ENCODE measurements at regions not wholly inside any gene's neighbourhood (a gene's known extent, or its start where the extent isn't known, plus 50 kb on each side); places are given as distances from the start of the nearest gene placed in this dataset.

DNA sequence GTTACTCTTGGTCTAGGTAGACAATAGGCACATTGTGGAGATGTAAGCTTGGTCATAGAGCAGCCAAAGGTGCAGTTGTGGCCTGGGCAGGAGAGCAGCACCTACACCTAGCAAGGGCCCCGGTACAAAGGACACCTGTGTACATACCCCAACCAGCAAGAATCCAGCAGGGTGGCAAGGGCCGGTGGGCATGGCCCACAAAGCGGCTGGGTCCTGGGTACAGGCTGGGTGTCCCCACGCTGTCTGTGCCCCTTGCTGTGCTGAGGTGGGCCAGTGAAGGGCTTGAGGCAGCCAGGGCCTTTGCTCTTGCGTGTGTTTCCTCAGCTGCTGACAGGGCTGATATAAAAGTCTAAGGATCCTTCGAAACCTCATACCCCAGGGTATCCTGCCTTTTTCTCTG, 501.8 kb downstream of the EIPR1 start:
- no peaks in the 10 kb centered on the region for H4K20me1 ChIP-seq (ENCODE audit: control insufficient read depth, insufficient read depth, low read length, poor library complexity, severe bottlenecking)
- H3K27ac ChIP-seq (ENCODE audit: low read length in 2 of 2) = no peak overlapping the region
- no peaks in the 10 kb centered on the region for H3K27me3 ChIP-seq (replicated peaks in 1 of 4; ENCODE audit: control extremely low read depth in 1 of 4, control insufficient read depth in 3 of 4, insufficient read depth in 4 of 4, low read length in 3 of 4)
- H3K9me3 ChIP-seq (ENCODE audit: control extremely low read depth in 1 of 3, control insufficient read depth in 2 of 3, insufficient read depth in 1 of 3, low read length in 2 of 3) = peaks cover 0 to 17% (median 0%) of the 10 kb centered on the region in 3 donors
- ChIA-PET CTCF (no interaction called here), POLR2A (no interaction called here)
- ATAC-seq (ENCODE audit: low read depth) (no peak), DNase-seq (no peak)
- H3K36me3 ChIP-seq (replicated peaks in 1 of 2; ENCODE audit: control extremely low read depth in 1 of 2, control insufficient read depth in 1 of 2, extremely low read depth in 1 of 2, insufficient read depth in 2 of 2, low read length in 1 of 2) = no peaks in the 10 kb centered on the region
- Mint-ChIP-seq H3K9me3 (ENCODE audit: insufficient read depth) (no peaks in the 10 kb centered on the region), H3K4me3 (no peak overlapping the region), H3K4me1 (peaks cover 17% of the 10 kb centered on the region), H3K27ac (no peak overlapping the region), H3K27me3 (no peaks in the 10 kb centered on the region)
- intact Hi-C loops (cut with micrococcal nuclease) = no loop called here
- no peak overlapping the region for H3K9ac ChIP-seq (ENCODE audit: low read length)
- no peaks in the 10 kb centered on the region for H3K79me2 ChIP-seq (ENCODE audit: control insufficient read depth, insufficient read depth, low read length)
- no peak overlapping the region for H2AFZ ChIP-seq (ENCODE audit: insufficient read depth, low read depth, low read length, poor library complexity, severe bottlenecking)
- TF ChIP-seq, protein P1, sequence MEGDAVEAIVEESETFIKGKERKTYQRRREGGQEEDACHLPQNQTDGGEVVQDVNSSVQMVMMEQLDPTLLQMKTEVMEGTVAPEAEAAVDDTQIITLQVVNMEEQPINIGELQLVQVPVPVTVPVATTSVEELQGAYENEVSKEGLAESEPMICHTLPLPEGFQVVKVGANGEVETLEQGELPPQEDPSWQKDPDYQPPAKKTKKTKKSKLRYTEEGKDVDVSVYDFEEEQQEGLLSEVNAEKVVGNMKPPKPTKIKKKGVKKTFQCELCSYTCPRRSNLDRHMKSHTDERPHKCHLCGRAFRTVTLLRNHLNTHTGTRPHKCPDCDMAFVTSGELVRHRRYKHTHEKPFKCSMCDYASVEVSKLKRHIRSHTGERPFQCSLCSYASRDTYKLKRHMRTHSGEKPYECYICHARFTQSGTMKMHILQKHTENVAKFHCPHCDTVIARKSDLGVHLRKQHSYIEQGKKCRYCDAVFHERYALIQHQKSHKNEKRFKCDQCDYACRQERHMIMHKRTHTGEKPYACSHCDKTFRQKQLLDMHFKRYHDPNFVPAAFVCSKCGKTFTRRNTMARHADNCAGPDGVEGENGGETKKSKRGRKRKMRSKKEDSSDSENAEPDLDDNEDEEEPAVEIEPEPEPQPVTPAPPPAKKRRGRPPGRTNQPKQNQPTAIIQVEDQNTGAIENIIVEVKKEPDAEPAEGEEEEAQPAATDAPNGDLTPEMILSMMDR (IDR thresholded peaks at IDR 0.05) = no peak
- TF ChIP-seq EZH2 (IDR thresholded peaks at IDR 0.05; ENCODE audit: borderline replicate concordance, insufficient read depth, low read depth, low read length, poor library complexity, severe bottlenecking) = no peak
- no peak overlapping the region for H3K4me3 ChIP-seq (ENCODE audit: control extremely low read depth in 1 of 5, extremely low read depth in 1 of 5, insufficient read depth in 1 of 5, low read depth in 2 of 5, low read length in 4 of 5)
- WGBS (ENCODE audit: insufficient coverage) = 90% methylated on average over 4 of the region's 6 CpGs
- H3K4me1 ChIP-seq (ENCODE audit: control insufficient read depth in 2 of 2, insufficient read depth in 2 of 2, low read length in 2 of 2) = peaks cover 15 to 19% of the 10 kb centered on the region in 2 donors
- H3K4me2 ChIP-seq (replicated peaks; ENCODE audit: low read depth, low read length, poor library complexity, severe bottlenecking) = no peak overlapping the region

DNA sequence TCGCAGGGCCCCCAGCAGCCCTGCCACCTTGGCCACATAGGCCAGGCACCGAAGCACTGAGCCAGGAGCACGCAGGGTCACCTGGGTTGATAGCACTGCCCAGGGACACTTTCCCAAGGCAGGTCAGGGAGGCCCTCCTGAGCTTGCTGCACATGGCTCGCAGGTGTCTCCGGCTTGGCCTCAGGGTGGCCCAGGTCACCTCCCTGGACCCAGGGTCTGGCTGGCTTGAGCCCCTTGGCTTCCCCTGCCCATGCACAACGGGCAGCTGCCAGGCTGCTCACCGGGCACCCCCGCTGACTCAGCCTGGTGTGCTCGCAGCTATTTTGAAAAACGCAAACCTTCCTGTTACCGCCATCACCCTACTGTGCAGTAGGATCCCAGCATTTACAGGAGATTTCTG, 502.3 kb downstream of the EIPR1 start:
- H3K27ac ChIP-seq (ENCODE audit: low read length in 2 of 2) = no peak overlapping the region
- H3K4me3 ChIP-seq (ENCODE audit: control extremely low read depth in 1 of 5, extremely low read depth in 1 of 5, insufficient read depth in 1 of 5, low read depth in 2 of 5, low read length in 4 of 5) = no peak overlapping the region
- no peak overlapping the region for H3K4me3 Mint-ChIP-seq
- no peaks in the 10 kb centered on the region for H3K36me3 ChIP-seq (replicated peaks in 1 of 2; ENCODE audit: control extremely low read depth in 1 of 2, control insufficient read depth in 1 of 2, extremely low read depth in 1 of 2, insufficient read depth in 2 of 2, low read length in 1 of 2)
- CTCF ChIA-PET = no interaction called here
- no peaks in the 10 kb centered on the region for H4K20me1 ChIP-seq (ENCODE audit: control insufficient read depth, insufficient read depth, low read length, poor library complexity, severe bottlenecking)
- H3K9me3 ChIP-seq (ENCODE audit: control extremely low read depth in 1 of 3, control insufficient read depth in 2 of 3, insufficient read depth in 1 of 3, low read length in 2 of 3) = peaks cover 0 to 17% (median 0%) of the 10 kb centered on the region in 3 donors
- H3K9ac ChIP-seq (ENCODE audit: low read length) = no peak overlapping the region
- TF ChIP-seq, protein P1 (IDR thresholded peaks at IDR 0.05) = no peak
- ATAC-seq (ENCODE audit: low read depth) = no peak
- peaks cover 11% of the 10 kb centered on the region for H3K4me1 Mint-ChIP-seq
- H3K4me2 ChIP-seq (replicated peaks; ENCODE audit: low read depth, low read length, poor library complexity, severe bottlenecking) = no peak overlapping the region
- no peak overlapping the region for H2AFZ ChIP-seq (ENCODE audit: insufficient read depth, low read depth, low read length, poor library complexity, severe bottlenecking)
- no peak for DNase-seq
- no peaks in the 10 kb centered on the region for H3K9me3 Mint-ChIP-seq (ENCODE audit: insufficient read depth)
- POLR2A ChIA-PET = no interaction called here
- H3K4me1 ChIP-seq (ENCODE audit: control insufficient read depth in 2 of 2, insufficient read depth in 2 of 2, low read length in 2 of 2) = peaks cover 13% of the 10 kb centered on the region in 2 donors
- H3K27me3 Mint-ChIP-seq = no peaks in the 10 kb centered on the region
- intact Hi-C loops (cut with micrococcal nuclease) = no loop called here
- no peaks in the 10 kb centered on the region for H3K27me3 ChIP-seq (replicated peaks in 1 of 4; ENCODE audit: control extremely low read depth in 1 of 4, control insufficient read depth in 3 of 4, insufficient read depth in 4 of 4, low read length in 3 of 4)
- no peaks in the 10 kb centered on the region for H3K79me2 ChIP-seq (ENCODE audit: control insufficient read depth, insufficient read depth, low read length)
- no peak overlapping the region for H3K27ac Mint-ChIP-seq
- WGBS (ENCODE audit: insufficient coverage) = 92% methylated on average over 9 of the region's 11 CpGs
